Glutamatergic neuron (in vitro differentiated cells): ENCODE measurements at regions not wholly inside any gene's neighbourhood (a gene's known extent, or its start where the extent isn't known, plus 50 kb on each side); places are given as distances from the start of the nearest gene placed in this dataset.

Source experiments
- DNase-seq: peaks from one replicate; pipeline ENCODE4 v3.0.0; 2022
- H3K27ac Mint-ChIP-seq: one replicate; pipeline ENCODE4 v1.8.0; 2020; ENCODE audit warnings: mild to moderate bottlenecking, mixed read lengths, inconsistent platforms; ENCODE audit not compliant: unreplicated experiment
- H3K27me3 Mint-ChIP-seq: one replicate; pipeline ENCODE4 v1.8.0; 2020; ENCODE audit warnings: mild to moderate bottlenecking, moderate library complexity, mixed read lengths, inconsistent platforms; ENCODE audit not compliant: unreplicated experiment
- H3K36me3 Mint-ChIP-seq: one replicate; pipeline ENCODE4 v1.8.0; 2020; ENCODE audit warnings: mild to moderate bottlenecking, mixed read lengths, inconsistent platforms; ENCODE audit not compliant: unreplicated experiment
- H3K4me1 Mint-ChIP-seq: one replicate; pipeline ENCODE4 v1.8.0; 2020; ENCODE audit warnings: mild to moderate bottlenecking, low read depth, mixed read lengths, inconsistent platforms; ENCODE audit not compliant: unreplicated experiment
- H3K4me3 Mint-ChIP-seq: one replicate; pipeline ENCODE4 v1.8.0; 2020; ENCODE audit warnings: mild to moderate bottlenecking, mixed read lengths, inconsistent platforms; ENCODE audit not compliant: unreplicated experiment
- H3K9me3 Mint-ChIP-seq: one replicate; pipeline ENCODE4 v1.8.0; 2020; ENCODE audit warnings: mild to moderate bottlenecking, moderate library complexity, mixed read lengths, inconsistent platforms; ENCODE audit not compliant: unreplicated experiment
- TF ChIP-seq, protein P1 (sequence below): fragments of 200-600 bp; sonication (generic); IDR thresholded peaks from one replicate; pipeline ENCODE4 v1.5.0; 2021; ENCODE audit not compliant: partially characterized antibody, unreplicated experiment

DNA sequence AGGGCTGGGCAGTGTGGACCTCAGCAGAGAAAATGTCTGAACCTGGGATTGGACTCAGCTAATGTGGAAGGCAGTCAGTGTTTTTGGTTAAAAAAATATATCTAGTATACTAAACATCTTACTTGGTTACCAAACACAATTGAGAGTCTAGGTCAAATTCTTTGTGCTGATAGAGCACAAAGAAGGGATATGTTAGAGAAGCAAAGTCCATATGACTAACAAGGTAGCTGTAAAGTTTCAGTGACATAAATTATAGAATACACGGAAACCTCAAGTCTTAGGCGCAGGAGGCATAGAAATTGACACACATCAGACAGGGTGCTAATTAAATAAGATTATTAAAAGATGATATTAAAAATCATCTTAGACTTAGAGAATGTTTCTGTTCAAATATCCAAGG is 718.3 kb downstream of the TLR4 start:
- H3K9me3 Mint-ChIP-seq, result no peaks in the 10 kb centered on the region
- DNase-seq, result no peak
- TF ChIP-seq, protein P1, sequence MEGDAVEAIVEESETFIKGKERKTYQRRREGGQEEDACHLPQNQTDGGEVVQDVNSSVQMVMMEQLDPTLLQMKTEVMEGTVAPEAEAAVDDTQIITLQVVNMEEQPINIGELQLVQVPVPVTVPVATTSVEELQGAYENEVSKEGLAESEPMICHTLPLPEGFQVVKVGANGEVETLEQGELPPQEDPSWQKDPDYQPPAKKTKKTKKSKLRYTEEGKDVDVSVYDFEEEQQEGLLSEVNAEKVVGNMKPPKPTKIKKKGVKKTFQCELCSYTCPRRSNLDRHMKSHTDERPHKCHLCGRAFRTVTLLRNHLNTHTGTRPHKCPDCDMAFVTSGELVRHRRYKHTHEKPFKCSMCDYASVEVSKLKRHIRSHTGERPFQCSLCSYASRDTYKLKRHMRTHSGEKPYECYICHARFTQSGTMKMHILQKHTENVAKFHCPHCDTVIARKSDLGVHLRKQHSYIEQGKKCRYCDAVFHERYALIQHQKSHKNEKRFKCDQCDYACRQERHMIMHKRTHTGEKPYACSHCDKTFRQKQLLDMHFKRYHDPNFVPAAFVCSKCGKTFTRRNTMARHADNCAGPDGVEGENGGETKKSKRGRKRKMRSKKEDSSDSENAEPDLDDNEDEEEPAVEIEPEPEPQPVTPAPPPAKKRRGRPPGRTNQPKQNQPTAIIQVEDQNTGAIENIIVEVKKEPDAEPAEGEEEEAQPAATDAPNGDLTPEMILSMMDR, result no peak
- H3K4me3 Mint-ChIP-seq, result no peak overlapping the region
- H3K27ac Mint-ChIP-seq, result no peak overlapping the region
- no peaks in the 10 kb centered on the region for H3K36me3 Mint-ChIP-seq
- H3K27me3 Mint-ChIP-seq, result no peaks in the 10 kb centered on the region
- H3K4me1 Mint-ChIP-seq, result peaks cover 4% of the 10 kb centered on the region

DNA sequence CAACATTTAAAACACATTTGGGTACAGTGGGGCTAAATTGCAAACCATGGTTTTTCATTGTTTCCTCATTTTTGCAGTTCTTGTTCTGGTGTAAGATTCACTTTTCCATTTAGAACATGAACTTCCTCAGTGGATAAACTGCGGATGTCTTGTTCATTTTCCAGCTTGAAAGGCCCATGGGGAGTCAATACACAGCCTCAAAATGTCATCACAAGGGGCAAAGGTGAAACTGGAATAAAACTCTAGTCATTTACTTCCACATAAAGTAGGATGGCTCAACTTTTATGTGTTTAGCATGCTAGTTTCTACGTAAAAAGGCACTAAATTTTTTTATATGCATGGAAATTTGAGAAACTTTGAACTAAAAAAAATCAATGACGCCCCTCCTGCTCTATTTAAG is 718.8 kb downstream of the TLR4 start:
- H3K36me3 Mint-ChIP-seq, result no peaks in the 10 kb centered on the region
- H3K27me3 Mint-ChIP-seq, result no peaks in the 10 kb centered on the region
- no peak overlapping the region for H3K27ac Mint-ChIP-seq
- H3K4me1 Mint-ChIP-seq, result peaks cover 4% of the 10 kb centered on the region
- H3K9me3 Mint-ChIP-seq, result no peaks in the 10 kb centered on the region
- DNase-seq, result no peak
- no peak overlapping the region for H3K4me3 Mint-ChIP-seq
- TF ChIP-seq, protein P1, result no peak

DNA sequence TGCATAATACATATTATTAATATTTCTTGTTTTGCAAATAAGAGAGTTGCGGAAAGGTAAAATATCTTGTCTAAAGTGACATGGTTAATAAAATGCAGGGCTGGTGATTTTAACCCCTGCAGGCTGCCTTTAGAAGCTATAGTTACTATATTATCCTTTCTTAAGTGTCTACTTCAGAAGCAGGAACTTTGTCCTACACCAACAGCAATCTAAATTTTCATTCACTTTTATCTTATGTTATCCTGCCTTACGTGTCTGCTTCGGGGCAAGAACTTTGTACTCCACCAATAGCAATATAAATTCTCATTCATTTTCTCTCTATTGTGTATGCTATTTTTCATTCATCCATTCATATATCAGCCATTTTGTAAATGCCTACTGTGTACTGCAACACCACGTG is 719.5 kb downstream of the TLR4 start:
- no peaks in the 10 kb centered on the region for H3K9me3 Mint-ChIP-seq
- H3K36me3 Mint-ChIP-seq, result no peaks in the 10 kb centered on the region
- no peaks in the 10 kb centered on the region for H3K27me3 Mint-ChIP-seq
- H3K27ac Mint-ChIP-seq, result no peak overlapping the region
- H3K4me3 Mint-ChIP-seq, result no peak overlapping the region
- TF ChIP-seq, protein P1, result no peak
- H3K4me1 Mint-ChIP-seq, result peaks cover 2% of the 10 kb centered on the region
- DNase-seq, result no peak

DNA sequence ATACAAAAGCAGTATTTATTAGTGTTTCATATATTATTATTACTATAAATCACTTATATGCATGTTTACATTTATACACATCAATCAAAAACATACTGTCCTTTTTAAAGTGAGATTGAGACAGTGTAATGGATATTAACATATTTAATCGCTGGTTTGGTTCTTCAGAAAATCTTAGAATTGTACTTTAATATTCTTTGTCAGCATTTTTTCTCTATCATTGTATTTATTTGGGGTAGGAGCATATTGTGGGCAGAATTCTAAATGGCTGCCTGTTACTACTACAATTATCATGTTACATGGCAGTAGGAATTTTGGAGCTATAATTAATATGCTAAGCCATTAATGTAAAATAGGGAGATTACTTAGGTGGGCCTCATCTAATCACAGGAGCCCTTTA is 722.6 kb downstream of the TLR4 start:
- Mint-ChIP-seq H3K4me3 (no peak overlapping the region), H3K27ac (no peak overlapping the region), H3K9me3 (no peaks in the 10 kb centered on the region), H3K36me3 (no peaks in the 10 kb centered on the region), H3K27me3 (no peaks in the 10 kb centered on the region), H3K4me1 (no peaks in the 10 kb centered on the region)
- DNase-seq, result no peak
- TF ChIP-seq, protein P1, result no peak

DNA sequence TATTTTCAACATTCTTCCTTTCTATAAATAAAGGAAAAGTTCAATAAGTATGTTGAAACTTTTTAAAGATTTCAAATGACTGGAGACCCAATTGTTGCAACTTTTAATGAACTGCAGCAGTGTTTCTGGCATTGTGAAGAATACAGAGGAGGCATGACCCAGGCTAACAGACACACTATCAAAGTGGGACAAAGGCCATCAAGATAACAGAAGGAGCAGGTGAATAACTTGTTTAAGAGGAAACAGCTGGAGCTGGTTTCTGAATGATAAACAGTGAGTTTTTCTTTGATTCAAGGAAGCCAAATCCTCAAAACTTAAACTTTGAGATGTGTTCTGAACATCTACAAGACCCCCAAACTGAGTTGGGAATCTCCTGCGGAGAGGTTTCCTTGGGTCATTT is 734.6 kb downstream of the TLR4 start:
- Mint-ChIP-seq H3K4me1 (no peaks in the 10 kb centered on the region), H3K36me3 (no peaks in the 10 kb centered on the region), H3K4me3 (no peak overlapping the region), H3K9me3 (no peaks in the 10 kb centered on the region), H3K27me3 (no peaks in the 10 kb centered on the region), H3K27ac (no peak overlapping the region)
- TF ChIP-seq, protein P1, result no peak
- DNase-seq, result no peak
